ENCODE measurements at regions not wholly inside any gene's neighbourhood (a gene's known extent, or its start where the extent isn't known, plus 50 kb on each side); places are given as distances from the start of the nearest gene placed in this dataset.
A peak's percentile ranks its signal among the peaks of the same experiment; 100 is the strongest.

DNA sequence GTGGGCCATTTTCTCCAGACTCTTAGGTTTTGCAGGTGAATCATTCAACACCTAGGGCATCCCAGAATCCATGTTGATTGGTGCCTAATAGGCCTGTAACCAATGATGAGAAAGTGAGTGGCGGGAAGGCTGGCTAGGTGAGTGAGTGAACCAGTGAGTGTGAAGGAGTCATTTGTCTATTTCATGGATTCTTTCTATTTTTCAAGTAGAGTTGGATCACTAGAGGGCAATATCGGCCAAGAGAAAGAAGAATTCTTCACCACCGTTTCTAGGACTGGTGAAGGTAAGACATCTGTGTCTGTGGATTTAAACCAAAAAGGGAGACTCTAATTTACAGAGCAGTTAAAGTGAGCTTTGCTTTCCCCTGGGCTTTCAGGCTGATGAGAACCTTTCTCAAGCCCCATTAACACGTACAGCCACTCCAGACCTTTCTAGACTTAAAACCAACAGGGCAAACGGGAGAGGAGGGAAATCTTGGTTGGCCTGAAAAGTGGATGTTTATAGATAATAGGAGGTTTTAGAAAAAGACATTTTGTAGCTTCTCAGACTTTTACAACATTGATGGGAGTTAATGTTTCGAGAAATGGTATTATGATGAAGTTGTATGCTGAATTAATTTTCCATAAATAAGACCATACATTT, 114.3 kb upstream of the IL12B start:
- Mint-ChIP-seq H3K4me1 (ENCODE audit: low read depth) (peaks cover 1% of the 10 kb centered on the region), H3K27ac (no peak overlapping the region), H3K36me3 (ENCODE audit: insufficient read depth) (no peaks in the 10 kb centered on the region), H3K4me3 (ENCODE audit: low read depth) (no peak overlapping the region), H3K27me3 (peaks cover 24% of the 10 kb centered on the region), H3K9me3 (ENCODE audit: low read depth) (no peaks in the 10 kb centered on the region)
- TF ChIP-seq CTCF (IDR thresholded peaks at IDR 0.05; ENCODE audit: unreplicated experiment): peak; percentile 56
- DNase-seq (ENCODE audit: low spot score, unreplicated experiment): no peak

DNA sequence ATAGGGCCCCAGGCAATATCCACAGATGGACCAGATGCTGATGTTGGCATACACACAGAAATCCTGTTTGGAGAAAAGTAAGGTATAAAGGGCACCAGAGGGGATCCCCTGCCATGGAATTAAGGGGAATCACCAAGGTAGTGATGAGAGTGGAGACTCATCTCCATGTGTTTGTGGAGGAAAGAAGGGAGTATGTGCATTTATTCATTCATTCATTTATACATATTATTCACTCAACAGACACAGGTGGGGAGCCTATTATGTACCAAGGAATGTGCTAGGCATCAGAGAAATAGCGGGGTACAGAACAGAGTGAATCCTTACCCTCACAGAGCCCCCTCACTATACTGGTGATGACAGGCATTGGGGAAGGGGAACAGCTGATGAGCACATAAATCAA, 116.8 kb upstream of the IL12B start:
- Mint-ChIP-seq H3K9me3 (ENCODE audit: low read depth) (no peaks in the 10 kb centered on the region), H3K4me1 (ENCODE audit: low read depth) (no peaks in the 10 kb centered on the region), H3K27ac (no peak overlapping the region)

DNA sequence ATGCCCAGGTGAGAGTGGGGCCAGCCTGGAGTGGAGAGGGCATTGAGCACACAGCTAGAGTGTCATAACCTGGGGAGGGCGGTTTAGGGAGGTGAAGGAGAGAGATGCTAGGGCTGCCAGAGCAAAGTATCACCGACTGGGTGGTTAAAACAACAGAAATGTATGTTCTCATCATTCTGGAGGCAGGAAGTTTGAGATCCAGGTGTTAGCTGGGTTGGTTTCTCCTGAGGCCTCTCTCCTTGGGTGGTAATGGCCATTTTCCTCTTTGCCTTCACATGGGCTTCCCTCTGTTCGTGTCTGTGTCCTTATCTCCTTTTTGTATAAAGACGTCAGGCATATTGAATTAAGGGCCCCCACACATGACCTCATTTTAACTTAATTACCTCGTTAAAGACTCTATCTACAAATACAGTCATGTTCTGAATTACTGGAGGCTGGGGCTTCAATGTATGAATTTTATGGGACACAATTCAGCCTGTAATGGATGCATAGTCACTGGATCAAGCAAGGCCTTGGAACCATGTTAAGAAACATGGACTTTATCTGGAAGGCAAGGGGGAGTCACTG, 118.6 kb upstream of the IL12B start:
- no peak for TF ChIP-seq CTCF (IDR thresholded peaks at IDR 0.05; ENCODE audit: unreplicated experiment)
- Mint-ChIP-seq H3K9me3 (ENCODE audit: low read depth) (no peaks in the 10 kb centered on the region), H3K4me1 (ENCODE audit: low read depth) (peaks cover 5% of the 10 kb centered on the region), H3K27ac (no peak overlapping the region), H3K27me3 (peaks cover 9% of the 10 kb centered on the region), H3K36me3 (ENCODE audit: insufficient read depth) (no peaks in the 10 kb centered on the region), H3K4me3 (ENCODE audit: low read depth) (no peak overlapping the region)
- DNase-seq (ENCODE audit: low spot score, unreplicated experiment): no peak

More for the DNA sequence above, 116.8 kb upstream of the IL12B start:
- Mint-ChIP-seq H3K4me3 (ENCODE audit: low read depth) (no peak overlapping the region), H3K27me3 (peaks cover 17% of the 10 kb centered on the region), H3K36me3 (ENCODE audit: insufficient read depth) (no peaks in the 10 kb centered on the region)
- no peak for DNase-seq (ENCODE audit: low spot score, unreplicated experiment)
- TF ChIP-seq CTCF (IDR thresholded peaks at IDR 0.05; ENCODE audit: unreplicated experiment): no peak

DNA sequence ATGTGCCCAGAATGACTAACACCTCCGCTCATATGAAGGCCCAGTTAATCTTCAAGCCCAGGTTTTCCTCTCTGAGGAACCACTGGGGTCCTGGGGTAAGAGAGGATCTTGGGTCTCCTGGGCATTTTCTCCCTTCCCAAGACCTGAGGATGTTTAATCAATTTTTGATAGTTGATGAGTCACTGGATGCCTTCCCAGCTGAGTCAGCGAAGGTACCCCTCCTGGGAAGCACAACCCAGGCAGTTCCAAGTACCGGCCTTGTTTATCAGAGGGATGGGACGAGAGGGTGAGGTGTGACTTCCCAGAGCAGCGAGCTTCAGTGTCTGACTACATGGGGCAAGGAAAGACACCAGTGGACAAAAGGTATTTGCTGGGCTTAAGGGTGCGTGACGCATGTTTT, 119.6 kb upstream of the IL12B start:
- Mint-ChIP-seq H3K27me3 (peaks cover 5% of the 10 kb centered on the region), H3K9me3 (ENCODE audit: low read depth) (no peaks in the 10 kb centered on the region), H3K4me3 (ENCODE audit: low read depth) (no peak overlapping the region), H3K27ac (no peak overlapping the region), H3K36me3 (ENCODE audit: insufficient read depth) (no peaks in the 10 kb centered on the region), H3K4me1 (ENCODE audit: low read depth) (peaks cover 5% of the 10 kb centered on the region)
- TF ChIP-seq CTCF (IDR thresholded peaks at IDR 0.05; ENCODE audit: unreplicated experiment): no peak
- no peak for DNase-seq (ENCODE audit: low spot score, unreplicated experiment)

GRCh38 chr5:159450417-159450816, 120.1 kb upstream of the IL12B start:
- Mint-ChIP-seq H3K27ac (no peak overlapping the region), H3K36me3 (ENCODE audit: insufficient read depth) (no peaks in the 10 kb centered on the region), H3K27me3 (peaks cover 5% of the 10 kb centered on the region), H3K4me1 (ENCODE audit: low read depth) (peaks cover 5% of the 10 kb centered on the region), H3K9me3 (ENCODE audit: low read depth) (no peaks in the 10 kb centered on the region), H3K4me3 (ENCODE audit: low read depth) (no peak overlapping the region)
- DNase-seq (ENCODE audit: low spot score, unreplicated experiment): no peak
- TF ChIP-seq CTCF (IDR thresholded peaks at IDR 0.05; ENCODE audit: unreplicated experiment): no peak
